ENCODE measurements at regions not wholly inside any gene's neighbourhood (a gene's known extent, or its start where the extent isn't known, plus 50 kb on each side); places are given as distances from the start of the nearest gene placed in this dataset.

- no peak overlapping the region for H3K4me3 ChIP-seq (replicated peaks; ENCODE audit: insufficient read depth, low read length)
- no peak for TF ChIP-seq REST (IDR thresholded peaks at IDR 0.05; ENCODE audit: insufficient replicate concordance, low read depth)
- TF ChIP-seq SPI1 (IDR thresholded peaks at IDR 0.05; ENCODE audit: borderline replicate concordance, low read depth) = no peak
- no peak for TF ChIP-seq GABPA (IDR thresholded peaks at IDR 0.05; ENCODE audit: low read depth)
- TF ChIP-seq CTCF (IDR thresholded peaks at IDR 0.05; ENCODE audit: insufficient read depth, low read length) = no peak
- no peak for TF ChIP-seq POLR2AphosphoS5 (IDR thresholded peaks at IDR 0.05; ENCODE audit: low read depth)
- H3K27me3 ChIP-seq (ENCODE audit: insufficient read depth, poor library complexity, severe bottlenecking) = no peaks in the 10 kb centered on the region
- no peak for DNase-seq (ENCODE audit: low read depth in 1 of 2, low spot score in 1 of 2)
- no peak overlapping the region for H3K27ac ChIP-seq (replicated peaks)
These were observed 564.5 kb upstream of the ADAMTS16 start for GRCh38 chr5:4575608-4576007.

- DNase-seq (ENCODE audit: low read depth in 1 of 2, low spot score in 1 of 2) = no peak
- no peak for TF ChIP-seq SPI1 (IDR thresholded peaks at IDR 0.05; ENCODE audit: borderline replicate concordance, low read depth)
- TF ChIP-seq GABPA (IDR thresholded peaks at IDR 0.05; ENCODE audit: low read depth) = no peak
- TF ChIP-seq CTCF (IDR thresholded peaks at IDR 0.05; ENCODE audit: insufficient read depth, low read length) = no peak
- no peak for TF ChIP-seq POLR2AphosphoS5 (IDR thresholded peaks at IDR 0.05; ENCODE audit: low read depth)
- no peak for TF ChIP-seq REST (IDR thresholded peaks at IDR 0.05; ENCODE audit: insufficient replicate concordance, low read depth)
- H3K27ac ChIP-seq (replicated peaks) = no peak overlapping the region
- H3K27me3 ChIP-seq (ENCODE audit: insufficient read depth, poor library complexity, severe bottlenecking) = no peaks in the 10 kb centered on the region
- no peak overlapping the region for H3K4me3 ChIP-seq (replicated peaks; ENCODE audit: insufficient read depth, low read length)
These were observed 563.9 kb upstream of the ADAMTS16 start for GRCh38 chr5:4576161-4576748.

- no peak overlapping the region for H3K27ac ChIP-seq (replicated peaks)
- H3K4me3 ChIP-seq (replicated peaks; ENCODE audit: insufficient read depth, low read length) = no peak overlapping the region
- TF ChIP-seq SPI1 (IDR thresholded peaks at IDR 0.05; ENCODE audit: borderline replicate concordance, low read depth) = no peak
- TF ChIP-seq GABPA (IDR thresholded peaks at IDR 0.05; ENCODE audit: low read depth) = no peak
- no peak for TF ChIP-seq CTCF (IDR thresholded peaks at IDR 0.05; ENCODE audit: insufficient read depth, low read length)
- TF ChIP-seq REST (IDR thresholded peaks at IDR 0.05; ENCODE audit: insufficient replicate concordance, low read depth) = no peak
- TF ChIP-seq POLR2AphosphoS5 (IDR thresholded peaks at IDR 0.05; ENCODE audit: low read depth) = no peak
- no peaks in the 10 kb centered on the region for H3K27me3 ChIP-seq (ENCODE audit: insufficient read depth, poor library complexity, severe bottlenecking)
- no peak for DNase-seq (ENCODE audit: low read depth in 1 of 2, low spot score in 1 of 2)
These were observed 563.2 kb upstream of the ADAMTS16 start for GRCh38 chr5:4576908-4577307.
